GM12878 (cell line): ENCODE measurements at regions not wholly inside any gene's neighbourhood (a gene's known extent, or its start where the extent isn't known, plus 50 kb on each side); places are given as distances from the start of the nearest gene placed in this dataset.

Experiments
- ATF2 ChIP-seq: IDR thresholded peaks from 2 replicates; pipeline ENCODE4 v1.6.1; 2012; ENCODE audit warnings: low read length, inconsistent platforms
- JUNB ChIP-seq: IDR thresholded peaks from 2 replicates; pipeline ENCODE4 v1.6.1; 2016; ENCODE audit warnings: antibody characterized with exemption, mild to moderate bottlenecking
- NR2C1 ChIP-seq: fragments of 450-650 bp; IDR thresholded peaks from 2 replicates; pipeline ENCODE4 v1.6.1; 2017; ENCODE audit warnings: antibody characterized with exemption, mild to moderate bottlenecking, moderate library complexity
- POLR2A ChIP-seq: IDR thresholded peaks from 2 replicates; pipeline ENCODE4 v1.6.1; 2011; ENCODE audit warnings: low read depth, mild to moderate bottlenecking, low read length
- RBBP5 ChIP-seq: fragments of 200-600 bp; sonication (generic); conservative IDR thresholded peaks from 2 replicates; pipeline ENCODE4 v1.6.1; 2016
- SIN3A ChIP-seq: IDR thresholded peaks from 2 replicates; pipeline ENCODE4 v1.6.1; 2012; ENCODE audit warnings: low read depth, low read length, improper control_type of control experiment
- SUZ12 ChIP-seq: fragments of 200-600 bp; sonication (generic); IDR thresholded peaks from one replicate; pipeline ENCODE4 v1.6.1; 2018; ENCODE audit warnings: antibody characterized with exemption, mild to moderate bottlenecking; ENCODE audit not compliant: unreplicated experiment
- TCF12 ChIP-seq: IDR thresholded peaks from 2 replicates; pipeline ENCODE4 v1.6.1; 2011; ENCODE audit warnings: low read depth, mild to moderate bottlenecking, low read length
- ZNF24 ChIP-seq: fragments of 450-650 bp; IDR thresholded peaks from 2 replicates; pipeline ENCODE4 v1.6.1; 2017; ENCODE audit warnings: antibody characterized with exemption, mild to moderate bottlenecking
- TF ChIP-seq, protein P1 (sequence below), 3 experiments: IDR thresholded peaks in 2 of 3; conservative IDR thresholded peaks in 1 of 3; 2 replicates each; pipeline ENCODE4 v1.5.1; 2011; ENCODE audit warnings: low read depth in 3 of 3, low read length in 3 of 3, mild to moderate bottlenecking in 3 of 3, control low read depth in 2 of 3, moderate library complexity in 2 of 3, inconsistent platforms in 1 of 3, mixed read lengths in 1 of 3; ENCODE audit not compliant: control insufficient read depth in 2 of 3, insufficient read depth in 1 of 3; ENCODE audit errors: extremely low read depth in 1 of 3
- TF ChIP-seq, protein P2 (sequence below): fragments of 450-650 bp; IDR thresholded peaks from 2 replicates; pipeline ENCODE4 v1.6.1; 2016; ENCODE audit warnings: mild to moderate bottlenecking, moderate library complexity, borderline replicate concordance

DNA sequence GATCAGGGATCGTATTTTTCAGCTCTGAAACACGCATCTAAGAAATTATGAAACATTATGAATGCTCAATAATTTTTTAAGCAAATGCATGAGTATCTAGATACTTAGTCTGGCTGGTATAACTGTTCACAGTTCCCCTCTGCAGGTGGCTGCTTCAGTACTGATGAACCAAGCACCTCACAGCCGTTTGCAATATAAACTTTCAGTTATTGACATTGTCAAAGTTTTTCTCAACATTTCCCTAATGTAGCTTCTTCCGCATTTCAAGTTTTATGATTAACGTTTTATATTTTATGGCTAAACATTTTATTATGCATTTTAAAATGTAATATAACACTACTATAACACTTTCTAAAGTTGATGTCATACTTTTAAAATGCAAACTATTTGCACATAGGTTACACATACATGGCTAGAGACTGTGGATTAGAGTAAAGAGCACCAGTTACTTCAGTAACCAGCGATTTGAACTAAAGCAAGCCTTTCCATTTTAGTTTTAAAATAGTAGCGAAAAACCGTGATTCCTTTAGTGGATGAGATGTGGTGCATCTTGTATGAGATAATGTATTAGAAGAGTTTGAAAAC, 495.4 kb downstream of the XIRP2 start:
- no peak for TF ChIP-seq TCF12
- TF ChIP-seq, protein P1, sequence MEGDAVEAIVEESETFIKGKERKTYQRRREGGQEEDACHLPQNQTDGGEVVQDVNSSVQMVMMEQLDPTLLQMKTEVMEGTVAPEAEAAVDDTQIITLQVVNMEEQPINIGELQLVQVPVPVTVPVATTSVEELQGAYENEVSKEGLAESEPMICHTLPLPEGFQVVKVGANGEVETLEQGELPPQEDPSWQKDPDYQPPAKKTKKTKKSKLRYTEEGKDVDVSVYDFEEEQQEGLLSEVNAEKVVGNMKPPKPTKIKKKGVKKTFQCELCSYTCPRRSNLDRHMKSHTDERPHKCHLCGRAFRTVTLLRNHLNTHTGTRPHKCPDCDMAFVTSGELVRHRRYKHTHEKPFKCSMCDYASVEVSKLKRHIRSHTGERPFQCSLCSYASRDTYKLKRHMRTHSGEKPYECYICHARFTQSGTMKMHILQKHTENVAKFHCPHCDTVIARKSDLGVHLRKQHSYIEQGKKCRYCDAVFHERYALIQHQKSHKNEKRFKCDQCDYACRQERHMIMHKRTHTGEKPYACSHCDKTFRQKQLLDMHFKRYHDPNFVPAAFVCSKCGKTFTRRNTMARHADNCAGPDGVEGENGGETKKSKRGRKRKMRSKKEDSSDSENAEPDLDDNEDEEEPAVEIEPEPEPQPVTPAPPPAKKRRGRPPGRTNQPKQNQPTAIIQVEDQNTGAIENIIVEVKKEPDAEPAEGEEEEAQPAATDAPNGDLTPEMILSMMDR (IDR thresholded peaks at IDR 0.05 in 2 of 3, conservative IDR thresholded peaks at IDR 0.05 in 1 of 3; ENCODE audit: control insufficient read depth in 2 of 3, extremely low read depth in 1 of 3, insufficient read depth in 1 of 3, low read depth in 3 of 3, low read length in 3 of 3) = no peak
- no peak for TF ChIP-seq JUNB
- TF ChIP-seq ATF2 = no peak
- no peak for TF ChIP-seq POLR2A
- no peak for TF ChIP-seq ZNF24
- TF ChIP-seq SIN3A = no peak
- TF ChIP-seq RBBP5 = no peak
- TF ChIP-seq, protein P2, sequence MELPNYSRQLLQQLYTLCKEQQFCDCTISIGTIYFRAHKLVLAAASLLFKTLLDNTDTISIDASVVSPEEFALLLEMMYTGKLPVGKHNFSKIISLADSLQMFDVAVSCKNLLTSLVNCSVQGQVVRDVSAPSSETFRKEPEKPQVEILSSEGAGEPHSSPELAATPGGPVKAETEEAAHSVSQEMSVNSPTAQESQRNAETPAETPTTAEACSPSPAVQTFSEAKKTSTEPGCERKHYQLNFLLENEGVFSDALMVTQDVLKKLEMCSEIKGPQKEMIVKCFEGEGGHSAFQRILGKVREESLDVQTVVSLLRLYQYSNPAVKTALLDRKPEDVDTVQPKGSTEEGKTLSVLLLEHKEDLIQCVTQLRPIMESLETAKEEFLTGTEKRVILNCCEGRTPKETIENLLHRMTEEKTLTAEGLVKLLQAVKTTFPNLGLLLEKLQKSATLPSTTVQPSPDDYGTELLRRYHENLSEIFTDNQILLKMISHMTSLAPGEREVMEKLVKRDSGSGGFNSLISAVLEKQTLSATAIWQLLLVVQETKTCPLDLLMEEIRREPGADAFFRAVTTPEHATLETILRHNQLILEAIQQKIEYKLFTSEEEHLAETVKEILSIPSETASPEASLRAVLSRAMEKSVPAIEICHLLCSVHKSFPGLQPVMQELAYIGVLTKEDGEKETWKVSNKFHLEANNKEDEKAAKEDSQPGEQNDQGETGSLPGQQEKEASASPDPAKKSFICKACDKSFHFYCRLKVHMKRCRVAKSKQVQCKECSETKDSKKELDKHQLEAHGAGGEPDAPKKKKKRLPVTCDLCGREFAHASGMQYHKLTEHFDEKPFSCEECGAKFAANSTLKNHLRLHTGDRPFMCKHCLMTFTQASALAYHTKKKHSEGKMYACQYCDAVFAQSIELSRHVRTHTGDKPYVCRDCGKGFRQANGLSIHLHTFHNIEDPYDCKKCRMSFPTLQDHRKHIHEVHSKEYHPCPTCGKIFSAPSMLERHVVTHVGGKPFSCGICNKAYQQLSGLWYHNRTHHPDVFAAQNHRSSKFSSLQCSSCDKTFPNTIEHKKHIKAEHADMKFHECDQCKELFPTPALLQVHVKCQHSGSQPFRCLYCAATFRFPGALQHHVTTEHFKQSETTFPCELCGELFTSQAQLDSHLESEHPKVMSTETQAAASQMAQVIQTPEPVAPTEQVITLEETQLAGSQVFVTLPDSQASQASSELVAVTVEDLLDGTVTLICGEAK = no peak
- TF ChIP-seq NR2C1 = no peak
- TF ChIP-seq SUZ12 = no peak
